HEK293 (cell line): ENCODE measurements at regions not wholly inside any gene's neighbourhood (a gene's known extent, or its start where the extent isn't known, plus 50 kb on each side); places are given as distances from the start of the nearest gene placed in this dataset.

Source experiments
- CTCF ChIA-PET: fragments of 350-600 bp; formaldehyde crosslinking; extraction: SDS; loops from one replicate; lab custom pipeline; 2021; ENCODE audit warnings: antibody characterized with exemption; lab: Yijun Ruan, JAX
- POLR2A ChIA-PET: fragments of 300-600 bp; formaldehyde crosslinking; extraction: SDS; loops from one replicate; lab custom pipeline; 2020; ENCODE audit warnings: antibody characterized with exemption, inconsistent platforms; lab: Yijun Ruan, JAX
- H3K27ac ChIP-seq: fragments of 200-500 bp; sonication (Bioruptor generic); 2 replicates; pipeline ENCODE4 v1.5.1; 2014; ENCODE audit warnings: low read depth, low read length, control low read depth, inconsistent platforms; ENCODE audit errors: extremely low read depth
- H3K36me3 ChIP-seq, 2 experiments: fragments of 200-500 bp in 1 of 2; sonication (Bioruptor generic) in 1 of 2; 1 replicate in 1 of 2; 2 replicates in 1 of 2; pipeline ENCODE4 v1.5.1; 2014 to 2017; ENCODE audit warnings: inconsistent platforms in 2 of 2, low read length in 2 of 2; ENCODE audit not compliant: control insufficient read depth in 2 of 2, insufficient read depth in 1 of 2
- H3K4me1 ChIP-seq: fragments of 200-500 bp; sonication (Bioruptor generic); 2 replicates; pipeline ENCODE4 v1.5.1; 2014; ENCODE audit warnings: mild to moderate bottlenecking, low read length, inconsistent platforms; ENCODE audit not compliant: control insufficient read depth, insufficient read depth
- H3K4me3 ChIP-seq: 2 replicates; pipeline ENCODE4 v1.5.1; 2011; ENCODE audit warnings: low read depth, mild to moderate bottlenecking, control low read depth, low read length, moderate library complexity
- H3K9me3 ChIP-seq: fragments of 200-500 bp; sonication (Bioruptor generic); 2 replicates; pipeline ENCODE4 v1.5.1; 2014; ENCODE audit warnings: low read depth, low read length, inconsistent platforms; ENCODE audit not compliant: control insufficient read depth, insufficient read depth
- ELK4 ChIP-seq: IDR thresholded peaks from 2 replicates; pipeline ENCODE4 v1.6.1; 2011; ENCODE audit warnings: mild to moderate bottlenecking, low read depth, low read length, borderline replicate concordance
- KLF16 ChIP-seq: fragments of 450-650 bp; formaldehyde crosslinking; IDR thresholded peaks from 2 replicates; pipeline ENCODE4 v1.5.1; 2017; ENCODE audit warnings: missing biosample characterization, missing genetic modification characterization
- KLF7 ChIP-seq: fragments of 450-650 bp; formaldehyde crosslinking; IDR thresholded peaks from 2 replicates; pipeline ENCODE4 v1.5.1; 2016; ENCODE audit warnings: missing biosample characterization, missing genetic modification characterization, borderline replicate concordance
- MYNN ChIP-seq: fragments of 450-650 bp; formaldehyde crosslinking; IDR thresholded peaks from 2 replicates; pipeline ENCODE4 v1.5.1; 2016; ENCODE audit warnings: missing biosample characterization, missing genetic modification characterization, borderline replicate concordance
- PRDM1 ChIP-seq: fragments of 450-650 bp; formaldehyde crosslinking; IDR thresholded peaks from 2 replicates; pipeline ENCODE4; 2016; ENCODE audit warnings: missing biosample characterization, missing genetic modification characterization
- SALL2 ChIP-seq: fragments of 450-650 bp; formaldehyde crosslinking; IDR thresholded peaks from 2 replicates; pipeline ENCODE4 v1.5.0; 2017; ENCODE audit warnings: missing biosample characterization, mild to moderate bottlenecking, missing genetic modification characterization, borderline replicate concordance
- TRIM28 ChIP-seq: IDR thresholded peaks from 2 replicates; pipeline ENCODE4 v1.6.1; 2011; ENCODE audit warnings: low read length, control low read depth, borderline replicate concordance
- TSHZ1 ChIP-seq: fragments of 450-650 bp; formaldehyde crosslinking; IDR thresholded peaks from 2 replicates; pipeline ENCODE4 v1.5.1; 2016; ENCODE audit warnings: missing biosample characterization, missing genetic modification characterization, borderline replicate concordance
- YY1 ChIP-seq: fragments of 450-650 bp; formaldehyde crosslinking; IDR thresholded peaks from 2 replicates; pipeline ENCODE4 v1.5.1; 2018; ENCODE audit warnings: missing biosample characterization, missing genetic modification characterization
- ZBTB17 ChIP-seq: fragments of 450-650 bp; formaldehyde crosslinking; IDR thresholded peaks from 2 replicates; pipeline ENCODE4 v1.5.1; 2016; ENCODE audit warnings: missing biosample characterization, missing genetic modification characterization
- ZBTB21 ChIP-seq: fragments of 450-650 bp; formaldehyde crosslinking; IDR thresholded peaks from 2 replicates; pipeline ENCODE4 v1.5.1; 2017; ENCODE audit warnings: missing biosample characterization, missing genetic modification characterization
- ZBTB8A ChIP-seq: fragments of 450-650 bp; formaldehyde crosslinking; IDR thresholded peaks from 2 replicates; pipeline ENCODE4 v1.5.1; 2016; ENCODE audit warnings: missing biosample characterization, missing genetic modification characterization
- ZFP69B ChIP-seq: fragments of 450-650 bp; formaldehyde crosslinking; IDR thresholded peaks from 2 replicates; pipeline ENCODE4 v1.5.1; 2016; ENCODE audit warnings: missing biosample characterization, missing genetic modification characterization
- ZNF2 ChIP-seq: fragments of 450-650 bp; formaldehyde crosslinking; IDR thresholded peaks from 2 replicates; pipeline ENCODE4 v1.5.1; 2016; ENCODE audit warnings: missing biosample characterization, missing genetic modification characterization
- ZNF292 ChIP-seq: fragments of 450-650 bp; formaldehyde crosslinking; IDR thresholded peaks from 2 replicates; pipeline ENCODE4 v1.5.1; 2016; ENCODE audit warnings: low read depth, missing biosample characterization, missing genetic modification characterization, borderline replicate concordance
- ZNF398 ChIP-seq: fragments of 450-650 bp; formaldehyde crosslinking; IDR thresholded peaks from 2 replicates; pipeline ENCODE4 v1.5.1; 2017; ENCODE audit warnings: missing biosample characterization, missing genetic modification characterization
- ZNF544 ChIP-seq: fragments of 450-650 bp; formaldehyde crosslinking; IDR thresholded peaks from 2 replicates; pipeline ENCODE4 v1.5.0; 2017; ENCODE audit warnings: missing biosample characterization, missing genetic modification characterization
- ZNF596 ChIP-seq: fragments of 450-650 bp; IDR thresholded peaks from 2 replicates; pipeline ENCODE4 v1.5.0; 2018; ENCODE audit warnings: missing biosample characterization, mild to moderate bottlenecking, missing genetic modification characterization, moderate library complexity
- ZNF701 ChIP-seq: fragments of 450-650 bp; formaldehyde crosslinking; IDR thresholded peaks from 2 replicates; pipeline ENCODE4 v1.5.1; 2016; ENCODE audit warnings: missing biosample characterization, missing genetic modification characterization
- ZNF777 ChIP-seq: fragments of 450-650 bp; formaldehyde crosslinking; IDR thresholded peaks from 2 replicates; pipeline ENCODE4 v1.5.1; 2017; ENCODE audit warnings: missing biosample characterization, missing genetic modification characterization, borderline replicate concordance
- ZNF843 ChIP-seq: fragments of 450-650 bp; formaldehyde crosslinking; IDR thresholded peaks from 2 replicates; pipeline ENCODE4 v1.5.1; 2016; ENCODE audit warnings: missing biosample characterization, missing genetic modification characterization
- ZSCAN16 ChIP-seq: fragments of 450-650 bp; formaldehyde crosslinking; IDR thresholded peaks from 2 replicates; pipeline ENCODE4 v1.5.1; 2016; ENCODE audit warnings: missing biosample characterization, missing genetic modification characterization
- ZSCAN4 ChIP-seq: fragments of 450-650 bp; formaldehyde crosslinking; IDR thresholded peaks from 2 replicates; pipeline ENCODE4 v1.5.1; 2017; ENCODE audit warnings: missing biosample characterization, missing genetic modification characterization

GRCh38 chr2:142673836-142674235 lies 203.6 kb upstream of the KYNU start:
- Histone ChIP-seq H3K4me1 (no peaks in the 10 kb centered on the region), H3K9me3 (no peaks in the 10 kb centered on the region), H3K36me3 (no peaks in the 10 kb centered on the region), H3K27ac (no peak overlapping the region), H3K4me3 (no peak overlapping the region)
- POLR2A ChIA-PET = no interaction called here
- TF ChIP-seq KLF7 (no peak), KLF16 (tag by site-specific recombination) (no peak), ZNF777 (tag by site-specific recombination) (no peak), ZNF292 (tag by site-specific recombination) (no peak), ZBTB8A (tag by site-specific recombination) (no peak), TRIM28 (no peak), SALL2 (no peak), ZFP69B (no peak), ZSCAN4 (tag by site-specific recombination) (no peak), ELK4 (no peak), ZBTB21 (no peak), MYNN (no peak), ZSCAN16 (tag by site-specific recombination) (no peak)
- CTCF ChIA-PET = interaction anchor here (0.5 kb wide), 1 partner anchor 28 kb away, joined by 3 read pairs; no protein-coding TSS in a partner anchor

- CTCF ChIA-PET = interaction anchor here (0.6 kb wide), 1 partner anchor 317 kb away, joined by 3 read pairs; no protein-coding TSS in a partner anchor
- H3K4me1 ChIP-seq = no peaks in the 10 kb centered on the region
- POLR2A ChIA-PET = no interaction called here
- no peak overlapping the region for H3K4me3 ChIP-seq
- no peaks in the 10 kb centered on the region for H3K9me3 ChIP-seq
- no peak overlapping the region for H3K27ac ChIP-seq
- H3K36me3 ChIP-seq = no peaks in the 10 kb centered on the region
- TF ChIP-seq ZNF596 (tag by site-specific recombination) (peak; percentile 47; the same call in 1 of the 2 replicates), PRDM1 (tag by site-specific recombination) (no peak)
These were observed 204.8 kb upstream of the KYNU start for GRCh38 chr2:142672698-142673097.

- TF ChIP-seq ZNF544 (tag by site-specific recombination) (no peak), ZNF843 (tag by site-specific recombination) (0 out of 2 replicates have a peak, but pooled peaks have one; percentile 22), ZNF2 (tag by site-specific recombination) (no peak), YY1 (tag by site-specific recombination) (no peak)
- TF ChIP-seq, all 188 proteins: peak for 1
- no peak overlapping the region for H3K4me3 ChIP-seq
- POLR2A ChIA-PET = no interaction called here
- CTCF ChIA-PET = interaction anchor here (0.7 to 1.0 kb wide), 2 partner anchors 29 to 30 kb away, joined by 3 read pairs; no protein-coding TSS in a partner anchor
- H3K36me3 ChIP-seq = no peaks in the 10 kb centered on the region
- H3K4me1 ChIP-seq = no peaks in the 10 kb centered on the region
- no peak overlapping the region for H3K27ac ChIP-seq
- no peaks in the 10 kb centered on the region for H3K9me3 ChIP-seq
These were observed 207.1 kb upstream of the KYNU start for GRCh38 chr2:142670362-142670761.

GRCh38 chr2:142668420-142668819 lies 209.0 kb upstream of the KYNU start:
- Histone ChIP-seq H3K4me1 (no peaks in the 10 kb centered on the region), H3K4me3 (no peak overlapping the region), H3K36me3 (no peaks in the 10 kb centered on the region), H3K9me3 (no peaks in the 10 kb centered on the region), H3K27ac (no peak overlapping the region)
- POLR2A ChIA-PET = no interaction called here
- CTCF ChIA-PET = no interaction called here
- TF ChIP-seq ZNF398 (tag by site-specific recombination) (peak; percentile 67), ZNF701 (no peak), ZBTB17 (0 out of 2 replicates have a peak, but pooled peaks have one; percentile 12), TSHZ1 (tag by site-specific recombination) (0 out of 2 replicates have a peak, but pooled peaks have one; percentile 38)
